C1 segment of cervical spinal cord (tissue), 14 donors: ENCODE measurements at regions not wholly inside any gene's neighbourhood (a gene's known extent, or its start where the extent isn't known, plus 50 kb on each side); places are given as distances from the start of the nearest gene placed in this dataset.
"Not testable (repeated sequence)": the region's sequence is repeated elsewhere in the genome, so short reads cannot be mapped to it uniquely, and the experiment has no call there.

Experiments used
- DNase-seq, 14 donors: peaks; one replicate each; lab custom pipeline; 2025; lab: John Stamatoyannopoulos, UW

DNA sequence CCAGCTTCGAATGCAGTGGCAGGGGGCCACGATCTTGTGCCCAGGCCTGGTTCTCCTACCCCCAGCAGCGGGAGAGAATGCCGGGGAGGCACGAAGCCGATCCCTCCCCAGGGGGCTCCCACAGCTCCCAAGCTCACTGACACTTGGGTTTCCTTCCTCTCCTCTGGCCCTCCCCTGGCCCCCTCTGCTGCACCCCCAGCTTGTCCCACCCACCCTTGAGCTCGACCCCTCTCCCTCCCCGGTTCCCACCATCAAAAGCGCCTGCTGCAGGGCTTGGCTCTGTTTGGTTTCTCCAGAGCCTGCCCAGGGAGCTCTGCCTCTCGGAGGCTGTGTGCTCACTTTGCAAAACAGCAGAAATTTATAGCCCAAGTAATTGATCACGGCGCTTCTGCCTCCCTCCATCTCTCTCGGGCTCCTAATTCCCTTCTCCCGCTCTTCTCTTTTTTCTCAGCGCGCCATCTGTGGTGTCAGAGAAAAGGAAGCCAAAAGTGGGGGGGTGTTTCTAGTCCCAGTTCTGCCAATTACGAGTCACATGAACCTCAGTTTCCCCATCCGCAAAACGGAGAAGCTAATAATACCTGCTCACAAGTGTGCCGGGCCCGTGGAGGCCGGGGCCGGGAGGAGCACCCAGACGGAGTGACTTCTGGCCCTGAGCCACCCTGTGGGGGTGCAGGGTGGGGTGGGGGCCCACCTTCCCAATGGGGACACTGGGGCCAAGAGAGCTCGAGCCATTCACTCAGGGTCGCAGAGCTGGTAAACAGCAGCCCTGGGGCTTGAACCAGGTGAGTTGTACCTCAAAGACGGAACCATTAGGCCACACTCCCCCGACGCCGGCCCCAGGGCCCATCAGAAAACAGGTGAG is 141.2 kb upstream of the IER5L start:
- DNase-seq: no peak

DNA sequence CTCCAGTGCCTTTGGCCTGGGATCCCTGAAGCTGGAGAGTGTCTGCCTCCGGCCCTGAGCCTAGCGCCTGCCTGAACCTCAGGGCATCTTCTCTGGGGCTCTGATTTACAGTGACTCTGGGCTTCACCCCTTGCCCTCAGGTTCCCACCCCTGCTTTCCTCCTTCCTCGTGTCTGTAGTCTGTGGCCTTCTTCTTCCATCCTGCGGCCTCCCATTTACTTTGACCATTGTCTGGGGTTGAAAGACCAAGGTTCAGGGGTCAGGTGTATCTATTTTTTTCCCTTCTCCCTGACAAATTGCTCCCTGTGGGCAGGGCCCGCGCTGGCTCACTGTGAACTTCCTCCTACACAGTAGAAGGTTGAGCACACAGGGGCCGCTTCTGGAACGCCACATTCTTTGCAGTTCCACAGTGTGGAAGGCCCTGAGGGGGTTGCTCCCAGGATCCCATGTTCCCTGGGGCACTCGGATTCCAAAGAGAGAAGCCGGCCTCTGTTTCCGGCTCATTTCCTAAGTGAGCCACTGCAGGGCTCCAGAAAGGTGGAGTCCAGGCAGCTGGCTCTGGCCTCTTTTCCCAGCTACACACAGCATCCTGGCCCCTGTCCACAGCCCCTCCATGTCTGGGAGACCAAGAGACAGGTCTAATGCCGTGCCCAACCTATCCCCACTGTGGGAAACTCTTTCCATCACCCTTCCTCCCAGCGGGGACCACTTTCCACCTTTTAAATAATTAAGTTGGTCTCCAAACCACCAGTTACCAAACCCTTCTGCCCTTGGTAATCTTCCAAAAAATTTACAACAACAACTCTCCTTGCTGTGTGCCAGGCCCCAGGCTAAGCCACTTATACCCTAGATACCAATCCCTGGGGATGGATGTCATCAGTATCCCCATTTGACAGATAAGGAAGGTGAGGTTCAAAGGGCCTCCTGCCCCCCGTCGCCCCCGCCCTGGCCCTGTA is 140.3 kb upstream of the IER5L start:
- no peak for DNase-seq

DNA sequence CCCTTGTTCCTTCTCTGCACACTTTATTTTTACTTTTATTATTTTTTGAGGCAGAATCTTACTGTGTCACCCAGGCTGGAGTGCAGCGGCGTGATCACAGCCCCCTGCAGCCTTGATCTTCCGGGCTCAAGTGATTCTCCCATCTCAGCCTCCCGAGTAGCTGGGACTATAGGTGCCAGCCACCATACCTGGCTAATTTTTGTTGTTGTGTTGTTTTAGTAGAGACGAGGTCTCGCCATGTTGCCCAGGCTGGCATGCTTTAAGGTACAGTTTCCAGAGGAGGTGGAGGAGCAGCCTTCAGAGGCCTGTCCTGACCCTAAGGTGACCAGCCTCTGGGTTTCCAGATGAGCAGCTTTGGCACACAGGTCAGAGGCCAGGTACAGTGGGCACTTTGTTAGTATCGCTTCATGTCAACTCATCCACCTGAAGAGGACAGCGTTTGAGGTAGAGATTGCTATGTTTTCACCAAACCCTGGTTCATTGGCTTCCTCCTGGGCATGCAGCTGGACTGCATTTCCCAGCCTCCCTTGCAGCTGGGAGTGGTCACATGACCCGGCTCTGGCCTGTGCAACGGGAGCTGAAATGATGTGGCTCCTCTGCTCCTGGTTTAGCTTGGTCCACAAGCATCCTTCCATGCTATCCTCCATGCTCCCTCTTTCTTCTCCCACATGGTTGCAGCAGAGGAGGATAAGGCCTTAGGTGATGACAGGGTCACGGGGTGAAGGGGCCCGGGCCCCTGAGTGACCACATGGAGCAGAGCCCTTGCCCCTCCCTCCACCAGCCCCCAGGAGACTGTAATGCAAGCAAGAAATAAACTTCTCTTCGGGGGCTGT is 139.3 kb upstream of the IER5L start:
- DNase-seq: peak in 1 of 14 donors; percentile 59

DNA sequence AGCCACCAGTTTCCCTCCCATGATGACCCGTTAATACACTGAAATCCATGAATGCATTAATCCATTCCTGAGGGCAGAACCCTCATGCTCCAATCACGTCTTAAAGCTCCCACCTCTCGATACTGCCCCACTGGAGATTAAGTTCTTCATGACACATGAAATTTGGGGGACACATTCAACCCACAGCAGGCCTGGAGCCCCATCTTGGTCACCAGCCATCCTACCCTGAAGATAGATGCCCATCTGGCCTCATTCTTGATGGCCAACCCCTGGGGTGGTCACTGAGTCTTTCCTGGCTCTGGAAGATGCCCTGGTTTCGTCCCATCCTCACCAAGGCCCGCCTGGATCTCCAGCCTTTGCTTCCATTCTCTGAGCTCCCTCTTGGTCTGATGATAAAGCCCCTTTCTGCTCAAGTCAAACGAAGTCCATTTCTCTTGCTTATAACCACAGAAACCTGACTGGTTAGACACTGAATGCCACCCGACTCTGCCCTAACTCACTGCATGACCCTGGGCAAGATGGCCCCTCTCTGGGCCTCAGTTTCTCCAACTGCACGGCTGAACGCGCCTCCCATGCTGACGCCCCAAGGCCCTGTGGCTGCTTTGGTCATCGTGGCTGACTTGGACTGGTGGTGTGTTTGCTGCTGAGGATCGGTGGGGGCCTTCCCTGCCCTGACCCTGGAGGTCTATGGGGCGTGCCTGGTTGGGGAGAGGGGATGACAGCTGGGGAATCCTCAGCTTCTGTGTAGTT is 138.4 kb upstream of the IER5L start:
- no peak for DNase-seq

DNA sequence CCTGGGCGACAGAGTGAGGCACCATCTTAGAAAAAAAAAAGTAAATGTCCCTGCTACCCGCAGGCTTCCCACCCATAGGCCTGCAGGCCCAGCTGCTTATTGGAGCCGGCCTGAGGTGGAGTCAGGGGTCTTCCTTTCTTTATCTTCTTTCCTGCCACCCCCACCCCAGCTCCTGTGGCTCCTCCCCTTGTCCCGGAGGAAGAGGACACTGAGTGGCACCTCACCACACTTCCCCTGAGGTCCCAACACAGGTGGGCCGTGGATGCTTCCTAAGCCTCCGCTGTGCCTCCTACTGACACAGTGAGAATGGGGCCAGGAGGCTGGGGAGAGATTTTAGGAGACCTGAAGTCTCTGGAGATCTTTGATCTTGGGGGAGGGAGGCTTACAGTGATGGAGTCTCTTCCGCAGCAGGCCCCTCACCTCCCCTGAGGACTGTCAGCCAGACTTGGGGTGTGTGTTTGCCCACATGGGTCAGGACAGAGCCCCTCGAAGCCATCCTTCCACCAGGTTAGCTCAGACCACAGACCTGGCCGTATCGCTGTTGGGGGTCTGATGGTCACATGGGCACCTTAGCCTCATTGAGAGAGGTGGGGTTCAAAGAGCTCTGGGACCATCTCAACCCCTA is 135.4 kb upstream of the IER5L start:
- no peak for DNase-seq

DNA sequence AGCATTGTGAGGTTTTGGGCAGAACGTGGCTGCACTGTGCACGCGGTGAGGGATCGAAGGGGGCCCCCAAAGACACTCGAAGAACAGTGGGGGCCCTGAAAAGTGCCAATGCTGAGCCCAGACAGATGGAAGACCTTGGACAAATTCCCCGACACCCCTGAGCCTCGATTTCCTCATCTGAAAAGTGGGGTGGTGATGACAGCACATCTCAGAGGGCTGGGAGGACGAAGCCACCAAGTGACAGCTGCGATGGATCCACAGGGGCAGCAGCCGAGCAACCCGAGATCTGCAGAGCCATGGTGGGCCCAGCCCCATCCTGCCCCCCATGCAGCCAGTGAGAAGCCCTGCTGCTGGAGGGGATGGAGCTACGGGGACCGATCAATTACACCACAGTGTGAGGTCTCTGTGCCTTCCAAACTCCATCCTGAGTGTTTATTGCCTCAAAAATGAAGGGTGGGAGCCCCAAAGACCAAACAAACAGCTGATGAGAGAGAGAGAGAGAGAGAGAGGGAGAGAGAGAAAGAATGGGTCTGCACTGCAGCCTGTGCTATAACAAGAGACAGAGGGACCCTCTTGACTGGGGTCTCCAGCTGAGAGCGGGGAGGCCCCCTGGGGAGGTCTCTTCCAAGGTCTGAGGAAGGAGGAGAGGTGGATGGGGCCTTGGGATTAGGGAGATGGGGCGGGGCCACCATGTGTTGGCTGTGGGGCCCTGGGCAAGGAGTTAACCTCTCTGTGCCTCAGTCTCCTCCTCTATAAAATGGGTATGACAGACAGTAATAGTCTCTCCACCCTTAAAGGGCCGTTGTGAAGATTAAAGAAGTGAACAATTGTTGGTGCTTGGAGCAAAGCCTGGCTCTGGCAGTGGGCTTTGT is 134.4 kb upstream of the IER5L start:
- no peak for DNase-seq

DNA sequence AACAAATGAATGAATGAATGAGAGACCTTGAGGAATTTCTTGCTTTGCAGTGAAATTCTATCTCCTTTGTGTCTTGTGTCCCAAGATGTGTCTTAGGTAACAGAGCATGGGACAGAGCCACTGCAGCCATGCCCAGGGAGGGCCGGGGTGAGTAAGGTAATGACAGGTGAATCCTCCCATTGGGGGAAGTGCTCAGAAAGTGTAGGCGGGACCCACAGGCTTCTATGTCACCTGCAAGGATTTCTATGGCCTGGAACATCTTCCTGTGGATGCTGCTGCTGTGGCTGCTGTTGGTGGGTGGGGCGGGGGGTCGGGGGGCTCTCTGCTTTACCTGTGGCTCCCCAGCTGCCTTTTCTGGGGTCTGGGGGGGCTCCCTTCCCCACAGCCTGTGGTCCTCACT is 133.6 kb upstream of the IER5L start:
- DNase-seq: no peak

DNA sequence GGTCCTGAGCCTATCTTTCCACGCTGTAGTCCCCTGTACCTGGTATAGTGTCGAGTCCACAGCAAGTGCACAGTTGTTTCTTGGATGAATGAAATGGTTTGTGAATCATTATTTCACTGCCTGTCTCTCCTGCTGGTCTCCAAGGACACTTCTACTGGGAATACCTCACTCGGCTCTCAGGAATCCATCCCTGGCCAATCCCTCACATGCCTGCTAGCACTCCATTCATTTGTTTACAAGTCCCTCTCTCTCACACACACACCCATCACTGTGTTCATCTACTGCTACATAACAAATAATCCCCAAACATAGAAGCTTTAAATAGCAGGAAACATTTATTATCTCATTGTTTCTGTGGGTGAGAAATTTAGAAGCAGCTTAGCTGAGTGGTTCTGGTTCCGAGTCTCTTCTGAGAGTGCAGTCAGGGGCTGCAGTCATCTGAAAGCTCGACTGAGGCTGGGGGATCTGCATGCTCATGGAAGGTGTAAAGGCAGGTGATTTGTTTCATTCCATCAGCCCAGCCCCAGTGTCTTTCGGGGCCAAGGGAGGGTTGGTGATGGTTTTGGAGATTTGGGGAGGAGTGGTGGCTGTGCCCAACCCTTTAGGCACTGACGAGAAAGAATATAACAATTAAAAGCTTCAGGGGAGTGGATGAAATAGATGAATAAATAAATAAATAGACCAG is 132.7 kb upstream of the IER5L start:
- no peak for DNase-seq

DNA sequence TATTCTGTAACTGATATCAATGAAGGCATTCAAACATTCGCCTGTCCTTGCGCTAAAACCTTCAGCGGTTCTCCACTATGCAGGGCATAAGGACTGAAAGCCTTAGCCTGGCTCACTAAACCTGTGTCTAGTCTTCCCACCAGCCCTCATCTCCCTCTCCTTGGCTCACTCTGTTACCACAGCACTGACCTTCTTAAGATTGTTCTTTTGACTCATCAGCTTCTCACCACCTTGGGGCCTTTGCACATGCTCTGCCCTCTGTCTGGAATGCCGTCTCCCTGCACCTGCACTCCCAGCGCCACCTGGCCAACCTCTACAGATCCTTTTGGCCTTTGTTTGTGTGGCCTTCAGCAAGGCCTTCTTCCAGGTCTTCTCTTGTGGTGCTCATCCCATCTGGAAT is 131.8 kb upstream of the IER5L start:
- DNase-seq: no peak

DNA sequence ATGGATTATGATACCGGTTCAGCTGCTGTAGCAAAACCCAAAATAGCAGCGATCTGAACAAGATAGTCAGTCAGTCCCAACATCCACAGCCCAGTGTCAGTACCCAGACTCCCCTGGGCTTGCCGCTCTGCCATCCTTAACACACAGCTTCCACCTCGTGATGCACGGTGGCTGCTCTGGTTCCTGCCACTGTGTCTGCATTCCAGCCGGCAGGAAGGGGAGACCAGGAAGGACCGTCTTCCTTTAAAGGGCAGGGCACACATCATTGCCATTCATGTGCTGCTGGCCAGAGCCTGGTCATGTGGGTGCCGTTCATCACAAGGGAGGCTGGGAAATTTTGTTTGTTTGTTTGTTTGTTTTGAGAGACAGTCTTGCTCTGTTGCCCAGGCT is 131.0 kb upstream of the IER5L start:
- no peak for DNase-seq

DNA sequence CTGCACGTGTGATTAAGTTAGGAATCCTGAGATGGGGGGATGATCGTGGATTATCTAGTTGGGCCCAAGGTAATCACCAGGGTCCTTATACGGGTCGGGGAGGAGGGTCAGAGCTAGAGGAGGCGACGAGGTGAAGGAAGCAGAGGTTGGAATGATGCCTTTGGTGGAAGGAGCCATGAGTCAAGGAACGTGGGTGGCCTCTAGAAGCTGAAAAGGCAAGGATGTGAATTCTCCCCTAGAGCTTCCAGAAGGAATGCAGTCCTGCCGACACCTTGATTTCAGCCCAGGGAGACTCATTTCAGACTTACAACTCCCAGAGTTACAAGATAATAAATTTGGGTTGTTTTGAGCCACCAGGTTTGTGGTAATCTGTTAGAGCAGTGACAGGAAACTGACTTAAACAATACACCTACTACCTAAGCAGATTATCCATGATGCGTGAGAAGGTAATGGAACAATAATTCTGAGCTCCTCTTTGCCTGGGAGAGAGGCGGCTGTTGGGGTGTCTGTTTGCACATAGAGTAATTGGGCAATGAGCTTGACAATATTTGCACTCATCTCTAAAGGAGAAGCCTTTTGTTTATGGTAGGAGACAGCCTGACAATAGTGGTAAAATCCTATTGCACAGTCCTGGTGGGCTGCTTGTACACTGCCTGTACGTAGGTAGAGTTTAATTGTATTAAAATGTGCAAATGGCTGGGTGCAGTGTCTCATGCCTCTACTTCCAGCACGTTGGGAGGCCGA is 129.3 kb upstream of the IER5L start:
- no peak for DNase-seq

DNA sequence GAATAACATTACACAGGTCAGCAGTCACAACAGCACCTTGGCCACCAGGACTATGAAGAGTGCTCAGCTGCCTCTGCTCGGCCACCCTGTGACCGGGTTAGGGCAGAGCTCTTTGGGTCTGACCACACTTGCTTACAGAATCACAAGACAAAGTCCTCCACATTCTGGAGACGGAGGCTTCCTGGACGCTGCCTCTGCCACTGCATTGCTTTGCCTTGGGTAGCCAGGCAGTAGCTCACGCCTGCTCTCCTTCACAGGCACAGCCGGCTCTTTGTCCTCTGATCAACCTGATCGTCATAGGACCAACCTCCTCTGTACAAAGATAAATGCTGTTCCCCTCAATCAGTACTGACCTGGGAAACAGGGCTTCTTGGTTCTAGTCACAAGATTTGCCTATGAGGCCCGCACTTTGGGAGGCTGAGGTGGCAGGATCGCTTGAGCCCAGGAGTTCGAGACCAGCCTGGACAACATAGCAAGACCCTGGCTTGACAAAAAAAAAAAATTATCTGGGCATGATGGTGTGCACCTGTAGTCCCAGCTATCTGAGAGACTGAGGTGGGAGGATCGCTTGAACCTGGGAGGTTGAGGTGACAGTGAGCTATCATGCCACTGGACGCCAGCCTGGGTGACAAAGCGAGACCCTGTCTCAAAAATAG is 128.4 kb upstream of the IER5L start:
- no peak for DNase-seq

DNA sequence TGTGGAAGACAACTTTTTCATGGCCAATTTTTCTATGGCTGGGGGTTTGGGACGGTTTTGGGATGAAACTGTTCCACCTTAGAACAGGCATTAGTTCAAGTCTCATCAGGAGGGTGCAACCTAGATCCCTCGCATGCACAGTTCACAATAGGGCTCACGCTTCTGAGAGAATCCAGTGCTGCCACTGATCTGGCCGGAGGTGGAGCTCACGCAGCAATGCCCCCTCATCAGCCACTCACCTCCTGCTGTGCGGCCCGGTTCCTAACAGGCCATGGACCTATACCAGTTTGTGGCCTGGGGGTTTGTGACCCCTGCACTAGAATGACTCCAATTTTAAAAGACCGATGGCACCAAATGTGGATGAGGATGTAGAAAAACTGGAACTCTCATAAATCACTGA is 127.2 kb upstream of the IER5L start:
- no peak for DNase-seq

DNA sequence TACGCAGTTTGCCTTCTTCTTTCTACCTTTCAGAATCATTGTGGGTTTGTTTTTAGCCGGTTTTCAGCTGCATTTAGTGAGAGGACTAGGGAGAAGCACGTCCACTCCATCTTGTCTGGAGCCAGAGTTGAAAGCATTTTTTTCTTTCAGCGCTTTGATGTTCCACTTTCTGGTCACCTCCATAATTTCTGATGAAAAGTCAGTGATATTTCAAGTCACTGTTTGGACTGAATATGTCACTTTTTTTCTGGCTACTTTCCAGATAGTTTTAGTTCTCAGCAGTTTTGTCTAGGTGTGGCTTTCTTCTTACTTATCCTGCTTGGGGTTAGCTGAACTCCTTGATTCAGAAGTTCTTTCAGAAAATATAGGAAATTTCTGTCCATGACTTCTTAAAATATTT is 123.9 kb upstream of the IER5L start:
- DNase-seq: no peak

DNA sequence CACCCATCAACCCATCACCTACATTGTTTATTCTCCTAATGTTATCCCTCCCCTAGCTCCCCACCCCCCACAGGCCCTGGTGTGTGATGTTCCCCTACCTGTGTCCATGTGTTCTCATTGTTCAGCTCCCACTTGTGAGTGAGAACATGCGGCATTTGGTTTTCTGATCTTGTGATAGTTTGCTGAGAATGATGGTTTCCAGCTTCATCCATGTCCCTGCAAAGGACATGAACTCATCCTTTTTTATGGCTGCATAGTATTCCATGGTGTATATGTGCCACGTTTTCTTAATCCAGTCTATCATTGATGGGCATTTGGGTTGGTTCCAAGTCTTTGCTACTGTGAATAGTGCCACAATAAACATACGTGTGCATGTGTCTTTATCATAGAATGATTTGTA is 118.1 kb upstream of the IER5L start:
- DNase-seq: not testable (repeated sequence)

DNA sequence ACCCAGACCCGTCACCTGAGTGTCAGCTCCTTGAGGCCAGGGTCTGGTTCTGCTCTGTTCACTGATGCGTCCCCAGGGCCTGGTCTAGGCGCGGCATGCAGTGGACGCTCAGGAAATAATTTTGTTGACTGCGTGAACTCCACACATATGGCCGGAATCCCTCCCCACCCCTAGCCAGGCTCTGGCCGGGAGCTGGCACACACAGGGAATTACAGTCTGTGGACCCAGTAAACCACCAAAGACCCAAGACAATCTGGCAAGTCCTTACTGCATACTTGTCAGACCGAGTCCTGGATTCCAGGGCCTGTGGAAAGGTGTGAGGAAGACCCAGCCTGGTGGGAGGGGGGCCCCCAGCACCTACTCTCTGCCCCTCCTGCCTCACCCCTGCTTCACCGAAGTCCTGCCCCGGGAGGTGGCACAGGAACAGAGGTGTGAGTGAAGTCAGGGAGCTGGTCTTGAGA is 113.0 kb upstream of the IER5L start:
- no peak for DNase-seq

DNA sequence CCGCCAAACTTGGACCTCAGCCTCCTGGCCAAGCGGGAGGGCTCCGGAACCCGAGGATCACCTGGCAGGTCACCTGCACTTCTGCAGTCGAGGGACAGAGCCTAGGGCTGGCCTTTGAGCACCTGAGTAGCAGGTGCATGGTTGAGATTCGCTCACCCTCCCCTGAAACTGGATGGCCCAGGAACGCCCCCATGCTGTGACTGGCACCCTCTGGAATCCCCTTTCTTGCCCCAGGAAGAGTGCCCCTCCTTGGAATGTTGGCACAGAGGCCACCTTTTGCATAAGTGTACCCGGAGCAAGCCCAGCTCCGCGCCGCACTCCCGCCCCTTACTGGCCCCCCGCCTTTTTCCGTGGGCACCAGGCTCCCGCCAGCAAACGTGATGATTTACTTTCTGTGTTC is 112.5 kb upstream of the IER5L start:
- DNase-seq: no peak

DNA sequence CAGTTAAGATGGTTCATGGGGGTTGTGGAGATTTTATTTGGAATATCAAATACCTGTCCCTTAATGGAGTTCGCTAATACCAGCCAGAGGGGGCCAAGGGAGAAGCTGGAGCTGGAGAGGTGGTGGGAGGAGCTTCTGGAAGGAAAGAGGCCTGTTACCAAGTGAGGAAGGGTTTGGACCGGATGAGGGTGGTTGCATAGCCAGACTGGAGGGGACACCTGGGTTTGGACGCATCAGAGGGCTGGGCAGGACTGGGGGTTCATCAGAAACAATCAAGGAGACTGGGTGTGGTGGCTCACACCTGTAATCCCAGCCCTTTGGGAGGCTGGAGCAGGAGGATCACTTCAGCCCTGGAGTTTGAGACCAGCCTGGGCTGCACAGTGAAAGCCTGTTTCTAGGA is 111.8 kb upstream of the IER5L start:
- DNase-seq: no peak
